Astrocyte (in vitro differentiated cells and primary cell): ENCODE measurements at regions not wholly inside any gene's neighbourhood (a gene's known extent, or its start where the extent isn't known, plus 50 kb on each side); places are given as distances from the start of the nearest gene placed in this dataset.

ENCODE experiments used
- DNase-seq: peaks from one replicate; pipeline ENCODE4 v3.0.0-alpha.2; 2010; ENCODE audit warnings: low read depth
- FAIRE-seq: peaks from 2 replicates; lab custom pipeline; 2011; peaks lifted over from hg19 to GRCh38; lab: Jason Lieb, UNC
- H2AFZ ChIP-seq: 2 replicates; pipeline ENCODE4 v1.6.0; 2012; ENCODE audit warnings: low read depth, low read length, inconsistent platforms
- H3K27ac ChIP-seq: 2 replicates; pipeline ENCODE4 v1.5.1; 2011; ENCODE audit warnings: low read depth, low read length, inconsistent platforms
- H3K27me3 ChIP-seq: 2 replicates; pipeline ENCODE4 v1.6.0; 2011; ENCODE audit warnings: low read length, inconsistent platforms; ENCODE audit not compliant: insufficient read depth
- H3K36me3 ChIP-seq: 2 replicates; pipeline ENCODE4 v1.5.1; 2011; ENCODE audit warnings: low read length, inconsistent platforms; ENCODE audit not compliant: insufficient read depth
- H3K4me1 ChIP-seq: 2 replicates; pipeline ENCODE4 v1.5.1; 2011; ENCODE audit warnings: low read length, inconsistent platforms; ENCODE audit not compliant: insufficient read depth
- H3K4me2 ChIP-seq: 2 replicates; pipeline ENCODE4 v1.6.0; 2012; ENCODE audit warnings: low read length, inconsistent platforms
- H3K4me3 ChIP-seq: 2 replicates; pipeline ENCODE4 v1.5.1; 2011; ENCODE audit warnings: low read depth, mild to moderate bottlenecking, low read length, inconsistent platforms; ENCODE audit not compliant: insufficient read depth
- H3K79me2 ChIP-seq: 2 replicates; pipeline ENCODE4 v1.6.0; 2012; ENCODE audit warnings: mild to moderate bottlenecking, low read length, inconsistent platforms; ENCODE audit not compliant: insufficient read depth
- H3K9ac ChIP-seq: 2 replicates; pipeline ENCODE4 v1.6.0; 2012; ENCODE audit warnings: mild to moderate bottlenecking, low read length, inconsistent platforms
- H3K9me3 ChIP-seq: 2 replicates; pipeline ENCODE4 v1.5.1; 2012; ENCODE audit warnings: low read depth, mild to moderate bottlenecking, low read length, inconsistent platforms; ENCODE audit not compliant: insufficient read depth
- H4K20me1 ChIP-seq: 2 replicates; pipeline ENCODE4 v1.6.0; 2012; ENCODE audit warnings: low read length, inconsistent platforms; ENCODE audit not compliant: insufficient read depth
- H3K27ac Mint-ChIP-seq: one replicate; pipeline ENCODE4 v1.8.0; 2021; ENCODE audit warnings: mild to moderate bottlenecking, mixed read lengths; ENCODE audit not compliant: unreplicated experiment
- H3K27me3 Mint-ChIP-seq: one replicate; pipeline ENCODE4 v1.8.0; 2021; ENCODE audit warnings: low read depth, mixed read lengths; ENCODE audit not compliant: unreplicated experiment
- H3K36me3 Mint-ChIP-seq: one replicate; pipeline ENCODE4 v1.8.0; 2021; ENCODE audit warnings: low read depth, mixed read lengths; ENCODE audit not compliant: unreplicated experiment
- H3K4me1 Mint-ChIP-seq: one replicate; pipeline ENCODE4 v1.8.0; 2021; ENCODE audit warnings: low read depth, mixed read lengths; ENCODE audit not compliant: unreplicated experiment
- H3K4me3 Mint-ChIP-seq: one replicate; pipeline ENCODE4 v1.8.0; 2021; ENCODE audit warnings: mild to moderate bottlenecking, moderate library complexity, mixed read lengths; ENCODE audit not compliant: unreplicated experiment
- H3K9me3 Mint-ChIP-seq: one replicate; pipeline ENCODE4 v1.8.0; 2021; ENCODE audit warnings: mild to moderate bottlenecking, mixed read lengths; ENCODE audit not compliant: unreplicated experiment
- EZH2 ChIP-seq: IDR thresholded peaks from 2 replicates; pipeline ENCODE4 v1.6.1; 2012; ENCODE audit warnings: mild to moderate bottlenecking, low read length, inconsistent platforms; ENCODE audit not compliant: insufficient read depth
- TF ChIP-seq, protein P1 (sequence below): IDR thresholded peaks from 2 replicates; pipeline ENCODE4 v1.5.1; 2011; ENCODE audit warnings: low read depth, mild to moderate bottlenecking, inconsistent platforms, low read length, moderate library complexity; ENCODE audit not compliant: insufficient read depth

DNA sequence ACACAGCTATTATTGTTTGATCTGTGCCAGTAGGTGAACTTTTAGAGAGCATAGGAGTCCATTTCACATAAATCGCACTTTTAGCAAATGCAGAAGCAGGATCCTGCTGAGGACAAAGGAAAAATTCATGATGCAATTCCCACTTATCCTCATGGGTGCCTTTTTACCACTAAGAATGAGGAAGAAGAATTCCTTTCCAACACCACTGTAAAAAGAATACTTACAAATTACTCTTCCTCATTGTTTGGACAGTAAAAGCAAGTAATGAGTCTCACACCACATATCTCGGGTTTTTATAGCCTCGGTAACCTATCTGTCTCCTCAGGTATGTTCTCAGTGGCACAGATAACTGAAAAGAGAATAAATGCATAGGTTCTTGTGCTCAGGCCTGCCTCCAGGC is 238.5 kb downstream of the MTX2 start:
- no peak overlapping the region for H3K4me3 Mint-ChIP-seq
- no peaks in the 10 kb centered on the region for H3K27me3 ChIP-seq
- no peaks in the 10 kb centered on the region for H3K36me3 Mint-ChIP-seq
- FAIRE-seq (no peak), DNase-seq (peak; percentile 59)
- peaks cover 6% of the 10 kb centered on the region for H3K27me3 Mint-ChIP-seq
- H2AFZ ChIP-seq: no peak overlapping the region
- H3K79me2 ChIP-seq: no peaks in the 10 kb centered on the region
- no peak overlapping the region for H3K9ac ChIP-seq
- no peaks in the 10 kb centered on the region for H3K9me3 Mint-ChIP-seq
- H3K36me3 ChIP-seq: no peaks in the 10 kb centered on the region
- H3K4me2 ChIP-seq: no peak overlapping the region
- H3K27ac ChIP-seq: no peak overlapping the region
- TF ChIP-seq EZH2: no peak
- TF ChIP-seq, protein P1, sequence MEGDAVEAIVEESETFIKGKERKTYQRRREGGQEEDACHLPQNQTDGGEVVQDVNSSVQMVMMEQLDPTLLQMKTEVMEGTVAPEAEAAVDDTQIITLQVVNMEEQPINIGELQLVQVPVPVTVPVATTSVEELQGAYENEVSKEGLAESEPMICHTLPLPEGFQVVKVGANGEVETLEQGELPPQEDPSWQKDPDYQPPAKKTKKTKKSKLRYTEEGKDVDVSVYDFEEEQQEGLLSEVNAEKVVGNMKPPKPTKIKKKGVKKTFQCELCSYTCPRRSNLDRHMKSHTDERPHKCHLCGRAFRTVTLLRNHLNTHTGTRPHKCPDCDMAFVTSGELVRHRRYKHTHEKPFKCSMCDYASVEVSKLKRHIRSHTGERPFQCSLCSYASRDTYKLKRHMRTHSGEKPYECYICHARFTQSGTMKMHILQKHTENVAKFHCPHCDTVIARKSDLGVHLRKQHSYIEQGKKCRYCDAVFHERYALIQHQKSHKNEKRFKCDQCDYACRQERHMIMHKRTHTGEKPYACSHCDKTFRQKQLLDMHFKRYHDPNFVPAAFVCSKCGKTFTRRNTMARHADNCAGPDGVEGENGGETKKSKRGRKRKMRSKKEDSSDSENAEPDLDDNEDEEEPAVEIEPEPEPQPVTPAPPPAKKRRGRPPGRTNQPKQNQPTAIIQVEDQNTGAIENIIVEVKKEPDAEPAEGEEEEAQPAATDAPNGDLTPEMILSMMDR: no peak
- peaks cover 9% of the 10 kb centered on the region for H3K4me1 Mint-ChIP-seq
- H3K9me3 ChIP-seq: no peaks in the 10 kb centered on the region
- no peaks in the 10 kb centered on the region for H3K4me1 ChIP-seq
- peak overlapping the region; percentile 54 for H3K27ac Mint-ChIP-seq
- H3K4me3 ChIP-seq: no peak overlapping the region
- no peaks in the 10 kb centered on the region for H4K20me1 ChIP-seq

DNA sequence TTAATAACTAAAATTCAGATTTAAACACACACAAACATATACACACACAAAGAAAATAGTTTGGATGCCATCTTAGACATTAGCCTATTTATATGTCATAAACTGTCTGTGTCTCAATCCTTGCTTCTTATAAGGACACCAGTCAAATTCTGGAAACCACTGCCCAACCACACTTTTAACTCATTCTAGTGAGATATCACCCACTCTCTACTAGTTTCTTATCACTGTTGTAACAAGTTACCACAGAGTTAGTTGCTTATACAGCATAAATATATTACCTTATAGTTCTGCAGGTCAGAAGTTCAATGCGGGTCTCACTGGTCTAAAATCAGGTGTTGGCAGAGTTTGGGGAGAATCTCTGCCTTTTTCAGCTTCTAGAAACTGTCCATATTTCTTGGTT is 239.1 kb downstream of the MTX2 start:
- H3K4me3 Mint-ChIP-seq: no peak overlapping the region
- DNase-seq (no peak), FAIRE-seq (no peak)
- no peaks in the 10 kb centered on the region for H3K4me1 ChIP-seq
- no peak for TF ChIP-seq EZH2
- TF ChIP-seq, protein P1: no peak
- no peak overlapping the region for H3K9ac ChIP-seq
- H3K36me3 Mint-ChIP-seq: no peaks in the 10 kb centered on the region
- peaks cover 9% of the 10 kb centered on the region for H3K4me1 Mint-ChIP-seq
- no peaks in the 10 kb centered on the region for H4K20me1 ChIP-seq
- H2AFZ ChIP-seq: no peak overlapping the region
- H3K27ac Mint-ChIP-seq: peak overlapping the region; percentile 54
- H3K4me3 ChIP-seq: no peak overlapping the region
- peaks cover 6% of the 10 kb centered on the region for H3K27me3 Mint-ChIP-seq
- no peaks in the 10 kb centered on the region for H3K9me3 Mint-ChIP-seq
- H3K9me3 ChIP-seq: no peaks in the 10 kb centered on the region
- H3K36me3 ChIP-seq: no peaks in the 10 kb centered on the region
- no peaks in the 10 kb centered on the region for H3K79me2 ChIP-seq
- H3K27ac ChIP-seq: no peak overlapping the region
- H3K27me3 ChIP-seq: no peaks in the 10 kb centered on the region
- H3K4me2 ChIP-seq: no peak overlapping the region

DNA sequence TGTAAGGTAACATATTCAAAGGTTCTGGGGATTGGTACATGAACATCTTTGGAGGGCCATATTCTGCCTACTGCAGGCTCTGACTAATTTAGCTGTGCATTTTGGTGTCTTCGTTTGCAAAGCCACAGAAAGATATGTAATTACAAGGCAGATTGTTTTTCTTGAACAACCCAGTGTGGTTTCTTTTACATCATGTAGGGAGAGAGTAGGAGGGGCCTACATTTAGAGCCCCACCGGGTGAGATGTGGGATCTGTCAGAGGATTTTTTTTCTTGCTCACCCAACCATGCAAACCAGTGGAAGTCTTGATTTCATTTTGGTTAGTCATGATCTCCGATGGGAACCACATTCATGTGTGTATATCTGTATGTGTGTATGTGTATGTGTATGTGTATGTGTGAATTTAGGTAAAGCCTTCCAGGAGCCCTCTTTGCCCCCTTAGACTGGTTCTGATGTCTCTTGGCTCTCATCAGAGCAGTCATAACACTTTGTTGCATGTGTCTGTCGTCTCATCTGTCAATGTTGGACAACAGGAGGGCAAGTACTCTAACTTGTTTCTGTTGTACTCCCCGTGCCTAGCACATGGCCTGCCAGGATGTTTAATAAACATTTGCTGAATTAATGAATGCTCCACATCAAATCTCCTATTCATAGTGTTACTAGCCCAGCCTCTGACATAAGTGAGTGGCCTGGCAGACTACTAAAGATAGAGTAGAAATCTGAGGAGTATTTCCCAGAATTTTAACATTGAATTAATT is 239.9 kb downstream of the MTX2 start:
- Mint-ChIP-seq H3K36me3 (no peaks in the 10 kb centered on the region), H3K4me1 (peaks cover 9% of the 10 kb centered on the region), H3K27me3 (peaks cover 6% of the 10 kb centered on the region), H3K9me3 (no peaks in the 10 kb centered on the region), H3K27ac (no peak overlapping the region), H3K4me3 (no peak overlapping the region)
- TF ChIP-seq, protein P1: no peak
- TF ChIP-seq EZH2: no peak
- H3K9ac ChIP-seq: no peak overlapping the region
- H3K4me2 ChIP-seq: no peak overlapping the region
- H3K27ac ChIP-seq: no peak overlapping the region
- FAIRE-seq: no peak
- H2AFZ ChIP-seq: no peak overlapping the region
- DNase-seq: peak; percentile 84
- no peaks in the 10 kb centered on the region for H3K36me3 ChIP-seq
- no peak overlapping the region for H3K4me3 ChIP-seq
- H3K79me2 ChIP-seq: no peaks in the 10 kb centered on the region
- H3K4me1 ChIP-seq: no peaks in the 10 kb centered on the region
- H3K27me3 ChIP-seq: no peaks in the 10 kb centered on the region
- H3K9me3 ChIP-seq: no peaks in the 10 kb centered on the region
- no peaks in the 10 kb centered on the region for H4K20me1 ChIP-seq
